ENCODE measurements at regions not wholly inside any gene's neighbourhood (a gene's known extent, or its start where the extent isn't known, plus 50 kb on each side); places are given as distances from the start of the nearest gene placed in this dataset.

GRCh38 chr1:101532377-101532776, 295.6 kb downstream of the S1PR1 start:
- TF ChIP-seq POLR2AphosphoS5 (IDR thresholded peaks at IDR 0.05) (no peak), POLR2A (IDR thresholded peaks at IDR 0.05) (no peak)
- TF ChIP-seq, protein P1, sequence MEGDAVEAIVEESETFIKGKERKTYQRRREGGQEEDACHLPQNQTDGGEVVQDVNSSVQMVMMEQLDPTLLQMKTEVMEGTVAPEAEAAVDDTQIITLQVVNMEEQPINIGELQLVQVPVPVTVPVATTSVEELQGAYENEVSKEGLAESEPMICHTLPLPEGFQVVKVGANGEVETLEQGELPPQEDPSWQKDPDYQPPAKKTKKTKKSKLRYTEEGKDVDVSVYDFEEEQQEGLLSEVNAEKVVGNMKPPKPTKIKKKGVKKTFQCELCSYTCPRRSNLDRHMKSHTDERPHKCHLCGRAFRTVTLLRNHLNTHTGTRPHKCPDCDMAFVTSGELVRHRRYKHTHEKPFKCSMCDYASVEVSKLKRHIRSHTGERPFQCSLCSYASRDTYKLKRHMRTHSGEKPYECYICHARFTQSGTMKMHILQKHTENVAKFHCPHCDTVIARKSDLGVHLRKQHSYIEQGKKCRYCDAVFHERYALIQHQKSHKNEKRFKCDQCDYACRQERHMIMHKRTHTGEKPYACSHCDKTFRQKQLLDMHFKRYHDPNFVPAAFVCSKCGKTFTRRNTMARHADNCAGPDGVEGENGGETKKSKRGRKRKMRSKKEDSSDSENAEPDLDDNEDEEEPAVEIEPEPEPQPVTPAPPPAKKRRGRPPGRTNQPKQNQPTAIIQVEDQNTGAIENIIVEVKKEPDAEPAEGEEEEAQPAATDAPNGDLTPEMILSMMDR (IDR thresholded peaks at IDR 0.05 in 8 of 11, conservative IDR thresholded peaks at IDR 0.05 in 3 of 11): no peak
